HepG2 (cell line): ENCODE measurements at regions not wholly inside any gene's neighbourhood (a gene's known extent, or its start where the extent isn't known, plus 50 kb on each side); places are given as distances from the start of the nearest gene placed in this dataset.
A peak's percentile ranks its signal among the peaks of the same experiment; 100 is the strongest.

Experiments used
- ATAC-seq: fragments of 200-7000 bp; cut with Tn5 transposase; 3 replicates; pipeline ENCODE4 v1.9.1; 2020; ENCODE audit warnings: mild to moderate bottlenecking, moderate library complexity
- BruUV-seq: library from RNA; stranded (reverse); fragments of 400-500 nt; replicated peaks from 2 replicates; lab custom pipeline; 2021; lab: Mats Ljungman, UMichigan
- CTCF ChIA-PET: fragments of 300-600 bp; formaldehyde crosslinking; extraction: SDS; loops from one replicate; lab custom pipeline; 2021; ENCODE audit warnings: low total read pairs, inconsistent platforms, low intra/inter-chr PET ratio; lab: Yijun Ruan, JAX
- POLR2A ChIA-PET: fragments of 350-600 bp; sonication (Branson Sonifier 250); formaldehyde crosslinking; loops from one replicate; lab custom pipeline; 2020; ENCODE audit warnings: antibody characterized with exemption, inconsistent platforms; lab: Yijun Ruan, JAX
- DNase-seq: peaks from one replicate; pipeline ENCODE4 v3.0.0-alpha.2; 2015; ENCODE audit warnings: low spot score
- FAIRE-seq: peaks from 3 replicates; lab custom pipeline; 2011; peaks lifted over from hg19 to GRCh38; lab: Jason Lieb, UNC
- H2AFZ ChIP-seq: one replicate; pipeline ENCODE4 v1.6.1; 2011; ENCODE audit warnings: low read length, inconsistent platforms
- H3K27ac ChIP-seq: fragments of 300-600 bp; 3 replicates; pipeline ENCODE4 v1.8.0; 2011; ENCODE audit warnings: mixed run types, mild to moderate bottlenecking, mixed read lengths, low read length, inconsistent platforms; ENCODE audit not compliant: insufficient read depth; ENCODE audit errors: extremely low read length
- H3K27me3 ChIP-seq, 2 experiments: fragments of 200-600 bp in 1 of 2; 2 replicates in 1 of 2; 3 replicates in 1 of 2; pipeline versions ENCODE4 v1.6.0 to v1.8.0; 2011; ENCODE audit warnings: low read length in 2 of 2, mild to moderate bottlenecking in 2 of 2, moderate library complexity in 2 of 2, inconsistent platforms in 1 of 2; ENCODE audit not compliant: insufficient read depth in 2 of 2, control insufficient read depth in 1 of 2
- H3K36me3 ChIP-seq, 2 experiments: fragments of 200-600 bp in 1 of 2; replicated peaks in 1 of 2; 2 replicates in 1 of 2; 3 replicates in 1 of 2; pipeline versions ENCODE4 v1.5.1 to v1.8.0; 2011; ENCODE audit warnings: low read length in 2 of 2, inconsistent platforms in 1 of 2; ENCODE audit not compliant: insufficient read depth in 2 of 2, control insufficient read depth in 1 of 2
- H3K4me1 ChIP-seq: 2 replicates; pipeline ENCODE4 v1.5.1; 2012; ENCODE audit warnings: low read length, inconsistent platforms; ENCODE audit not compliant: insufficient read depth
- H3K4me2 ChIP-seq: 2 replicates; pipeline ENCODE4 v1.6.0; 2011; ENCODE audit warnings: low read depth, low read length, inconsistent platforms
- H3K4me3 ChIP-seq, 3 experiments: fragments of 200-600 bp in 1 of 3; sonication (generic), shearing (Covaris generic) in 1 of 3; replicated peaks in 1 of 3; 2 replicates each; pipeline ENCODE4 v1.5.1; 2011 to 2016; ENCODE audit warnings: low read length in 3 of 3, inconsistent platforms in 2 of 3, low read depth in 2 of 3, mild to moderate bottlenecking in 2 of 3, control low read depth in 1 of 3, mixed read lengths in 1 of 3; ENCODE audit not compliant: insufficient read depth in 1 of 3
- H3K79me2 ChIP-seq: one replicate; pipeline ENCODE4 v1.6.1; 2011; ENCODE audit warnings: low read length, inconsistent platforms; ENCODE audit not compliant: insufficient read depth
- H3K9ac ChIP-seq: 2 replicates; pipeline ENCODE4 v1.6.0; 2011; ENCODE audit warnings: mild to moderate bottlenecking, low read depth, low read length, inconsistent platforms; ENCODE audit not compliant: insufficient read depth
- H3K9me3 ChIP-seq: 2 replicates; pipeline ENCODE4 v1.5.1; 2012; ENCODE audit warnings: mild to moderate bottlenecking, low read length
- H4K20me1 ChIP-seq: 2 replicates; pipeline ENCODE4 v1.6.0; 2011; ENCODE audit warnings: inconsistent platforms, mild to moderate bottlenecking, low read length, moderate library complexity; ENCODE audit not compliant: insufficient read depth
- ATM ChIP-seq: fragments of 450-650 bp; IDR thresholded peaks from 2 replicates; pipeline ENCODE4 v1.7.1; 2017; ENCODE audit warnings: mild to moderate bottlenecking, borderline replicate concordance
- BRD4 ChIP-seq: sonication (generic); formaldehyde crosslinking; IDR thresholded peaks from 2 replicates; pipeline ENCODE4 v1.4.0; 2020; ENCODE audit warnings: missing genetic modification reagents
- CEBPB ChIP-seq: IDR thresholded peaks from 2 replicates; pipeline ENCODE4 v1.6.1; 2011; ENCODE audit warnings: low read depth, low read length, improper control_type of control experiment, borderline replicate concordance
- FOXA3 ChIP-seq: IDR thresholded peaks from 2 replicates; pipeline ENCODE4 v1.6.1; 2016; ENCODE audit warnings: missing genetic modification reagents, missing compliant biosample characterization
- GTF2F1 ChIP-seq: fragments of 150-350 bp; IDR thresholded peaks from 2 replicates; pipeline ENCODE4 v1.6.1; 2014; ENCODE audit warnings: low read length
- IRF9 ChIP-seq: sonication (generic); formaldehyde crosslinking; IDR thresholded peaks from 2 replicates; pipeline ENCODE4 v1.8.0; 2022; ENCODE audit warnings: missing genetic modification reagents, mild to moderate bottlenecking, borderline replicate concordance
- LCORL ChIP-seq, 2 experiments: fragments of 450-650 bp in 1 of 2; sonication (generic) in 1 of 2; formaldehyde crosslinking in 1 of 2; IDR thresholded peaks; 2 replicates each; pipeline versions ENCODE4 v1.5.0 to v1.6.1; 2017 to 2020; ENCODE audit warnings: antibody characterized with exemption in 1 of 2, missing genetic modification reagents in 1 of 2
- MEIS2 ChIP-seq: sonication (generic); formaldehyde crosslinking; IDR thresholded peaks from 2 replicates; pipeline ENCODE4 v1.9.0; 2021; ENCODE audit warnings: mild to moderate bottlenecking, missing genetic modification reagents
- NR2C2 ChIP-seq: sonication (generic); formaldehyde crosslinking; IDR thresholded peaks from 2 replicates; pipeline ENCODE4 v1.4.0; 2020; ENCODE audit warnings: missing genetic modification reagents, mild to moderate bottlenecking, moderate library complexity, borderline replicate concordance
- PRMT3 ChIP-seq: sonication (generic); formaldehyde crosslinking; IDR thresholded peaks from 2 replicates; pipeline ENCODE4 v1.8.1; 2022; ENCODE audit warnings: low read depth, mild to moderate bottlenecking, moderate library complexity, missing genetic modification reagents, borderline replicate concordance
- SOX6 ChIP-seq, 2 experiments: fragments of 450-650 bp in 1 of 2; sonication (generic) in 1 of 2; formaldehyde crosslinking in 1 of 2; IDR thresholded peaks; 2 replicates each; pipeline versions ENCODE4 v1.4.0 to v1.6.1; 2017 to 2020; ENCODE audit warnings: antibody characterized with exemption in 1 of 2, mild to moderate bottlenecking in 1 of 2, missing genetic modification reagents in 1 of 2
- STAT5B ChIP-seq: sonication (generic); formaldehyde crosslinking; IDR thresholded peaks from 2 replicates; pipeline ENCODE4 v1.4.0; 2020; ENCODE audit warnings: missing genetic modification reagents
- TAF15 ChIP-seq: fragments of 200-400 bp; formaldehyde crosslinking; IDR thresholded peaks from one replicate; pipeline ENCODE4 v1.6.1; 2018; ENCODE audit warnings: mild to moderate bottlenecking, low read depth, low read length; ENCODE audit not compliant: poor library complexity, severe bottlenecking
- TFAP4 ChIP-seq: sonication (generic); IDR thresholded peaks from 2 replicates; pipeline ENCODE4 v1.6.1; 2016; ENCODE audit warnings: low read depth, borderline replicate concordance
- TSC22D2 ChIP-seq: sonication (generic); formaldehyde crosslinking; IDR thresholded peaks from 2 replicates; pipeline ENCODE4 v1.5.1; 2020; ENCODE audit warnings: missing genetic modification reagents, mild to moderate bottlenecking, borderline replicate concordance
- ZNF549 ChIP-seq: sonication (generic); formaldehyde crosslinking; IDR thresholded peaks from 2 replicates; pipeline ENCODE4 v1.5.0; 2020; ENCODE audit warnings: missing genetic modification reagents
- WGBS: methylation state at CpG from one replicate; pipeline ENCODE4 v1.1.6; 2017; ENCODE audit warnings: low lambda C conversion rate; 5-methylcytosine and 5-hydroxymethylcytosine counted together
- in situ Hi-C: cut with HindIII; loops from 2 replicates; pipeline ENCODE4 v1.10.0; 2017; ENCODE audit warnings: low pct_unique_long_range_greater_than_20kb; ENCODE audit not compliant: extremely low pct_ligation_motif_present
- intact Hi-C: fragments of 100-400 bp; cut with micrococcal nuclease; formaldehyde crosslinking; loops from one replicate; pipeline ENCODE4 v1.10.0; 2022; ENCODE audit not compliant: unreplicated experiment
- TF ChIP-seq, protein P1 (sequence below): sonication (generic); formaldehyde crosslinking; IDR thresholded peaks from 2 replicates; pipeline ENCODE4 v1.4.0; 2020; ENCODE audit warnings: missing genetic modification reagents, borderline replicate concordance

DNA sequence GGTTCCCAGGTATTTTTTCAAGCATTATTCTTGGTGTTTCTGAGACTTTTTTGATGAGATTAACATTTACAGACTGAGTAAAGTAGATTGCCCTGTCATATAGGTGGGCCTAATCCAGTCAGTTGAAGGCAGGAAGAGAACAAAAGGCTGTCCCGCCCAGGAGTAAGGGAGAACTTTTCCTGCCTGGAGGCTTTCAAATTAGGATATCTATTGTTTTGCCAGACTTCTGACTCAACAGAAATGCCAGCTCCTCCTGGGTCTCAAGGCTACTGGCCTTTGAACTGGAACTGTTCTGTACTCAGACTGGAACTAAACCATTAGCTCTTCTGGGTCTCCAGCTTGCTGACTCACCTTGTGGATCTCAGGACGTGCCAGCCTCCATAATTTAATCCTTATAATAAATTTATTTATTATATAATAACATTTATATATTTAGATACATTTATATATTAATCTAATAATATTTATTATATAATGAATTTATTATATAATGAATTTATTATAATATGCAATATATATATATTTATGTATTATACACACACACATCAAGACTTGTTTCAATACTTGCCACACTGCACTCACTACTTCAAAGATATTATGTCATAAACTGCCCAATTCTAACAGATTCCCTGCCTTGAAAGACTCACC is 510.8 kb upstream of the B3GALT2 start:
- FAIRE-seq (no peak), ATAC-seq (no peak)
- no peaks in the 10 kb centered on the region for H3K27me3 ChIP-seq

More for the DNA sequence above, 510.8 kb upstream of the B3GALT2 start:
- ChIA-PET CTCF (no interaction called here), POLR2A (no interaction called here)
- Histone ChIP-seq H3K9me3 (no peaks in the 10 kb centered on the region), H3K4me3 (no peak overlapping the region), H4K20me1 (no peaks in the 10 kb centered on the region), H3K4me1 (no peaks in the 10 kb centered on the region), H3K4me2 (no peak overlapping the region), H2AFZ (no peak overlapping the region), H3K79me2 (no peaks in the 10 kb centered on the region), H3K9ac (no peak overlapping the region), H3K36me3 (no peaks in the 10 kb centered on the region), H3K27ac (no peak overlapping the region)
- DNase-seq: peak; percentile 2
- TF ChIP-seq NR2C2 (no peak), TAF15 (no peak), CEBPB (no peak), SOX6 (IDR thresholded peaks at IDR 0.05) (no peak), SOX6 (CRISPR knock-in tag; IDR thresholded peaks at IDR 0.05) (no peak), ATM (no peak), IRF9 (CRISPR knock-in tag) (no peak), STAT5B (CRISPR knock-in tag) (no peak), TFAP4 (no peak), ZNF549 (no peak), GTF2F1 (no peak), MEIS2 (CRISPR knock-in tag) (no peak), FOXA3 (CRISPR knock-in tag) (no peak), BRD4 (no peak), PRMT3 (CRISPR knock-in tag) (no peak), LCORL (IDR thresholded peaks at IDR 0.05) (no peak), LCORL (CRISPR knock-in tag; IDR thresholded peaks at IDR 0.05) (no peak), TSC22D2 (CRISPR knock-in tag) (no peak)
- TF ChIP-seq, protein P1, sequence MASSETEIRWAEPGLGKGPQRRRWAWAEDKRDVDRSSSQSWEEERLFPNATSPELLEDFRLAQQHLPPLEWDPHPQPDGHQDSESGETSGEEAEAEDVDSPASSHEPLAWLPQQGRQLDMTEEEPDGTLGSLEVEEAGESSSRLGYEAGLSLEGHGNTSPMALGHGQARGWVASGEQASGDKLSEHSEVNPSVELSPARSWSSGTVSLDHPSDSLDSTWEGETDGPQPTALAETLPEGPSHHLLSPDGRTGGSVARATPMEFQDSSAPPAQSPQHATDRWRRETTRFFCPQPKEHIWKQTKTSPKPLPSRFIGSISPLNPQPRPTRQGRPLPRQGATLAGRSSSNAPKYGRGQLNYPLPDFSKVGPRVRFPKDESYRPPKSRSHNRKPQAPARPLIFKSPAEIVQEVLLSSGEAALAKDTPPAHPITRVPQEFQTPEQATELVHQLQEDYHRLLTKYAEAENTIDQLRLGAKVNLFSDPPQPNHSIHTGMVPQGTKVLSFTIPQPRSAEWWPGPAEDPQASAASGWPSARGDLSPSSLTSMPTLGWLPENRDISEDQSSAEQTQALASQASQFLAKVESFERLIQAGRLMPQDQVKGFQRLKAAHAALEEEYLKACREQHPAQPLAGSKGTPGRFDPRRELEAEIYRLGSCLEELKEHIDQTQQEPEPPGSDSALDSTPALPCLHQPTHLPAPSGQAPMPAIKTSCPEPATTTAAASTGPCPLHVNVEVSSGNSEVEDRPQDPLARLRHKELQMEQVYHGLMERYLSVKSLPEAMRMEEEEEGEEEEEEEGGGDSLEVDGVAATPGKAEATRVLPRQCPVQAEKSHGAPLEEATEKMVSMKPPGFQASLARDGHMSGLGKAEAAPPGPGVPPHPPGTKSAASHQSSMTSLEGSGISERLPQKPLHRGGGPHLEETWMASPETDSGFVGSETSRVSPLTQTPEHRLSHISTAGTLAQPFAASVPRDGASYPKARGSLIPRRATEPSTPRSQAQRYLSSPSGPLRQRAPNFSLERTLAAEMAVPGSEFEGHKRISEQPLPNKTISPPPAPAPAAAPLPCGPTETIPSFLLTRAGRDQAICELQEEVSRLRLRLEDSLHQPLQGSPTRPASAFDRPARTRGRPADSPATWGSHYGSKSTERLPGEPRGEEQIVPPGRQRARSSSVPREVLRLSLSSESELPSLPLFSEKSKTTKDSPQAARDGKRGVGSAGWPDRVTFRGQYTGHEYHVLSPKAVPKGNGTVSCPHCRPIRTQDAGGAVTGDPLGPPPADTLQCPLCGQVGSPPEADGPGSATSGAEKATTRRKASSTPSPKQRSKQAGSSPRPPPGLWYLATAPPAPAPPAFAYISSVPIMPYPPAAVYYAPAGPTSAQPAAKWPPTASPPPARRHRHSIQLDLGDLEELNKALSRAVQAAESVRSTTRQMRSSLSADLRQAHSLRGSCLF (CRISPR knock-in tag): no peak
- no TSS peak for BruUV-seq
- in situ Hi-C loops: no loop called here
- 22% methylated on average over 2 of the region's 2 CpGs for WGBS
- intact Hi-C loops: no loop called here
